GM12891 (cell line): ENCODE measurements at regions not wholly inside any gene's neighbourhood (a gene's known extent, or its start where the extent isn't known, plus 50 kb on each side); places are given as distances from the start of the nearest gene placed in this dataset.
"Not testable (repeated sequence)": the region's sequence is repeated elsewhere in the genome, so short reads cannot be mapped to it uniquely, and the experiment has no call there.

ENCODE experiments used
- DNase-seq: peaks from one replicate; pipeline ENCODE4 v3.0.0; 2011; ENCODE audit warnings: low spot score; ENCODE audit not compliant: insufficient read length
- FAIRE-seq: peaks from 2 replicates; lab custom pipeline; 2011; peaks lifted over from hg19 to GRCh38; lab: Jason Lieb, UNC
- PAX5 ChIP-seq: IDR thresholded peaks from 2 replicates; pipeline ENCODE4 v1.6.1; 2011; ENCODE audit warnings: low read length, moderate library complexity, mild to moderate bottlenecking; ENCODE audit not compliant: insufficient read depth, severe bottlenecking
- POLR2A ChIP-seq: IDR thresholded peaks from 2 replicates; pipeline ENCODE4 v1.6.1; 2011; ENCODE audit warnings: low read depth, low read length, control low read depth
- POLR2AphosphoS5 ChIP-seq: IDR thresholded peaks from 2 replicates; pipeline ENCODE4 v1.6.1; 2011; ENCODE audit warnings: low read depth, low read length, control low read depth
- POU2F2 ChIP-seq: IDR thresholded peaks from 2 replicates; pipeline ENCODE4 v1.6.1; 2011; ENCODE audit warnings: low read depth, mild to moderate bottlenecking, control low read depth, low read length, moderate library complexity
- SPI1 ChIP-seq: IDR thresholded peaks from 2 replicates; pipeline ENCODE4 v1.6.1; 2011; ENCODE audit warnings: low read depth, low read length, control low read depth
- TAF1 ChIP-seq: IDR thresholded peaks from 2 replicates; pipeline ENCODE4 v1.6.1; 2011; ENCODE audit warnings: low read depth, low read length, control low read depth

GRCh38 chr12:33834672-33835071 is 187.6 kb upstream of the ALG10 start:
- FAIRE-seq (no peak), DNase-seq (no peak)
- TF ChIP-seq TAF1: no peak
- no peak for TF ChIP-seq POU2F2
- TF ChIP-seq POLR2AphosphoS5: no peak
- no peak for TF ChIP-seq PAX5
- no peak for TF ChIP-seq POLR2A
- TF ChIP-seq SPI1: no peak

DNA sequence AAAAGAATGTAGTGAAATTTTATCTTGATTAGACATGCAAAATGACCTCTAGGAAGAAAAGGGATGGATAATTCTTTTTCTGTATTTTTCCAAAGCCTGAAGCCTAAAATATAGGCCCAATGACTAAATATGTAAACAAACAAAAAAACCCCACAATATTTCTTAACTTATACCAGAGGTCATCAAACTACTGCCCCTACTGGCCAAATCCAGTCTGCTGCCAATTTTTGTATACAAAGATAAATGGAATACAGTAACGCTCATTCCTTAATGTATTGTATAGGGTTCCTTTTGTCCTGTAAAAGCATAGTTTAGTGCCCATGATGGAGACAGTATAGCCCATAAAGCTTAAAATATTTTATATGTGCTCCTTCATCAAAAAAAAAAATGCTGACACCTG is 145.7 kb upstream of the ALG10 start:
- FAIRE-seq (no peak), DNase-seq (no peak)
- no peak for TF ChIP-seq POLR2AphosphoS5
- no peak for TF ChIP-seq SPI1
- TF ChIP-seq POLR2A: no peak
- TF ChIP-seq POU2F2: no peak
- no peak for TF ChIP-seq PAX5
- TF ChIP-seq TAF1: no peak

DNA sequence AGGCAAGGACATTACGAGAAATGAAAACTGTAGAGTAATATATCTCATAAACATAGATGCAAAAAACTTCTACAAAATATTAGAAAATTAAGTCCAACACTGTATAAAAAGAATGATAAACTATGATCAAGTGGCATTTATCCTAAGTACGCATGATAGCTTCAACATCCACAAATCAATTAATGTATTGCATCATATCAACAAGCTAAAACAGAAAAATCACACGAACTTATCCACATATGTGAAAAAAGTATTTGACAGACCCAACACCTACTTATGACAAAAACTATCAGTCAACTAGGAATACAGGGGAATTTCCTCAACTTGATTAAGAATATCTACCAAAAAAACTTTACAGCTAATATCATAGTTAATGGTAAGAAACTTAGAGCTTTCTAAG is 129.9 kb upstream of the ALG10 start:
- FAIRE-seq (no peak), DNase-seq (no peak)
- TF ChIP-seq POLR2AphosphoS5: no peak
- TF ChIP-seq POLR2A: no peak
- TF ChIP-seq TAF1: no peak
- TF ChIP-seq SPI1: no peak
- no peak for TF ChIP-seq PAX5
- no peak for TF ChIP-seq POU2F2

DNA sequence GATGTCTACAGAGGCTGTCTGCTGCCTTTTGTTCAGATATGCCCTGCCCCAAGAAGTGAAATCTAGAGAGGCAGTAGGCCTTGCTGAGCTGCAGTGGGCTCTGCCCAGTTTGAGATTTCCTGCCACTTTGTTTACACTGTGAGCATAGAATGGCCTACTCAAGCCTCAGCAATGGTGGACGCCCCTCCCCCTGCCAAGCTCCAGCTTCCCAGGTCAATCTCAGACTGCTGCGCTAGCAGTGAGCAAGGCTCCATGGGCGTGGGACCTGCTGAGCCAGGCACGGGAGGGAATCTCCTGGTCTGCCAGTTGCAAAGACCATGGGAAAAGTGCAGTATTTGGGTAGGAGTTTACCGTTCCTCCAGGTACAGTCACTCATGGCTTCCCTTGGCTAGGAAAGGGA is 101.8 kb upstream of the ALG10 start:
- DNase-seq, FAIRE-seq: not testable (repeated sequence)

DNA sequence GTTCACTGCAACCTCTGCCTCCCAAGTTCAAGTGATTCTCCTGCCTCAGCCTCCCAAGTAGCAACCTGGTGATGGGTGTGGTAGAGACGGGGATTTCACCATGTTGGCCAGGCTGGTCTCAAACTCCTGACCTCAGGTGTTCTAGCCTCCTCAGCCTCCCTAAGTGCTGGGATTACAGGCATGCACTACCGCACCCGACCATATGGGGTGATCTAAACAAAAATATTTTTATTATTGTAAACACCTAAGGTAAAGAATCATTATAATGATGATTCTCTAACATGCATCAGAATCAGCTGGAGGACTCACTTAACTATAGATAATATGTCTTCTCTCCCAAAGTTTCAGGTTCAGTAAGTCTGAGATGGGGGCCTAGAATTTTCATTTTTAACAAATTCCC is 96.2 kb upstream of the ALG10 start:
- no peak for FAIRE-seq
- TF ChIP-seq POLR2AphosphoS5: no peak
- no peak for TF ChIP-seq PAX5
- no peak for TF ChIP-seq TAF1
- TF ChIP-seq SPI1: no peak
- TF ChIP-seq POLR2A: no peak
- no peak for TF ChIP-seq POU2F2
- no peak for DNase-seq

GRCh38 chr12:33937669-33938068 is 84.6 kb upstream of the ALG10 start:
- not testable (repeated sequence) for FAIRE-seq, DNase-seq

DNA sequence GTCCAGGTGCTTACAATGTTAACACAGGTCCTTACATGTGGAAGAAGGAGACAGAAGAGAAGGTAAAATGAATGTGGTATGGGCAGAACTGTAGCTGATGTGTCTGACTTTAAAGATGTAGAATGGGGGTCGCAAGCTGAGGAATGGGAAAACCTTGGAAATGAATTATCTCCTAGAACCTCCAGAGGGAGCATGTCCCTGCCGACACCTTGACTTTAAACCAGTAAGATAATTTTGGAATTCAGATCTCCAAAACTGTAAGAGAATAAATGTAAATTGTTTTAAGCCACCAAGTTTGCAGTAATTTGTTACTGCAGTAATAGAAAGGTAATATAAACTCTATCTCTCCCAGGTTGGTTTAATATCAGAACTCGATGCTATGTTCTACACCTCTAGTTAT is 80.1 kb upstream of the ALG10 start:
- FAIRE-seq: no peak

GRCh38 chr12:33944703-33945437 is 77.4 kb upstream of the ALG10 start:
- DNase-seq: no peak
- no peak for FAIRE-seq
- no peak for TF ChIP-seq SPI1
- no peak for TF ChIP-seq POU2F2
- no peak for TF ChIP-seq POLR2A
- no peak for TF ChIP-seq TAF1
- no peak for TF ChIP-seq POLR2AphosphoS5
- TF ChIP-seq PAX5: no peak

More for the DNA sequence above, 80.1 kb upstream of the ALG10 start:
- DNase-seq: no peak
- TF ChIP-seq POU2F2 (no peak), TAF1 (no peak), PAX5 (no peak), SPI1 (no peak), POLR2A (no peak), POLR2AphosphoS5 (no peak)

- DNase-seq: no peak
- FAIRE-seq: no peak
Measured at GRCh38 chr12:33945438-33945784, 76.9 kb upstream of the ALG10 start.

GRCh38 chr12:33966219-33966618 is 56.1 kb upstream of the ALG10 start:
- not testable (repeated sequence) for FAIRE-seq

More at GRCh38 chr12:33945438-33945784, 76.9 kb upstream of the ALG10 start:
- TF ChIP-seq POLR2AphosphoS5: no peak
- no peak for TF ChIP-seq TAF1
- no peak for TF ChIP-seq SPI1
- no peak for TF ChIP-seq POLR2A
- TF ChIP-seq PAX5: no peak

More at GRCh38 chr12:33966219-33966618, 56.1 kb upstream of the ALG10 start:
- DNase-seq: not testable (repeated sequence)
